CD14-positive monocyte (primary cell): ENCODE measurements at regions not wholly inside any gene's neighbourhood (a gene's known extent, or its start where the extent isn't known, plus 50 kb on each side); places are given as distances from the start of the nearest gene placed in this dataset.

Source experiments
- DNase-seq, 3 donors: peaks; one replicate each; pipeline ENCODE4 v3.0.0-alpha.2; 2011 to 2022
- H2AFZ ChIP-seq: 2 replicates; pipeline ENCODE4 v1.6.0; 2012; ENCODE audit warnings: mild to moderate bottlenecking, low read depth, low read length, inconsistent platforms; ENCODE audit not compliant: insufficient read depth, poor library complexity, severe bottlenecking
- H3K27ac ChIP-seq, 2 donors: 1 replicate in 1 of 2; 2 replicates in 1 of 2; pipeline ENCODE4 v1.5.1; 2012 to 2013; ENCODE audit warnings: low read length in 2 of 2, control low read depth in 1 of 2, inconsistent platforms in 1 of 2, low read depth in 1 of 2, mild to moderate bottlenecking in 1 of 2
- H3K27me3 ChIP-seq, 2 donors: one replicate each; pipeline versions ENCODE4 v1.6.0 to v1.6.1; 2011 to 2013; ENCODE audit warnings: low read length in 2 of 2; ENCODE audit not compliant: control insufficient read depth in 2 of 2, insufficient read depth in 2 of 2
- H3K36me3 ChIP-seq, 2 donors: replicated peaks in 1 of 2; 1 replicate in 1 of 2; 2 replicates in 1 of 2; pipeline versions ENCODE4 v1.5.1 to v1.6.1; 2012 to 2013; ENCODE audit warnings: low read length in 2 of 2, control low read depth in 1 of 2, inconsistent platforms in 1 of 2, mild to moderate bottlenecking in 1 of 2; ENCODE audit not compliant: insufficient read depth in 2 of 2, control insufficient read depth in 1 of 2
- H3K4me1 ChIP-seq, 2 donors: 1 replicate in 1 of 2; 2 replicates in 1 of 2; pipeline versions ENCODE4 v1.5.1 to v1.6.1; 2012 to 2013; ENCODE audit warnings: low read length in 2 of 2, control low read depth in 1 of 2, inconsistent platforms in 1 of 2, mild to moderate bottlenecking in 1 of 2, moderate library complexity in 1 of 2; ENCODE audit not compliant: insufficient read depth in 2 of 2, control insufficient read depth in 1 of 2
- H3K4me2 ChIP-seq: replicated peaks from 2 replicates; pipeline ENCODE3; 2012; ENCODE audit warnings: low read length, moderate library complexity, mild to moderate bottlenecking; ENCODE audit not compliant: poor library complexity, severe bottlenecking; ENCODE audit errors: extremely low read depth
- H3K4me3 ChIP-seq, 3 experiments: fragments of 200-600 bp in 1 of 3; sonication (generic) in 1 of 3; replicated peaks in 1 of 3; 1 replicate in 2 of 3; 2 replicates in 1 of 3; pipeline ENCODE4 v1.5.1; 2011 to 2013; ENCODE audit warnings: low read length in 3 of 3, mild to moderate bottlenecking in 3 of 3, control low read depth in 2 of 3, low read depth in 2 of 3, inconsistent platforms in 1 of 3, moderate library complexity in 1 of 3
- H3K79me2 ChIP-seq: 2 replicates; pipeline ENCODE4 v1.6.0; 2012; ENCODE audit warnings: mild to moderate bottlenecking, control low read depth, inconsistent platforms, low read length, moderate library complexity; ENCODE audit not compliant: insufficient read depth
- H3K9ac ChIP-seq: 2 replicates; pipeline ENCODE4 v1.6.0; 2017; ENCODE audit warnings: low read length, mild to moderate bottlenecking; ENCODE audit not compliant: insufficient read depth, poor library complexity, severe bottlenecking
- H3K9me3 ChIP-seq, 2 donors: replicated peaks in 1 of 2; 1 replicate in 1 of 2; 2 replicates in 1 of 2; pipeline versions ENCODE4 v1.5.1 to v1.6.1; 2012 to 2013; ENCODE audit warnings: low read length in 2 of 2, control low read depth in 1 of 2; ENCODE audit not compliant: control insufficient read depth in 1 of 2, insufficient read depth in 1 of 2
- H4K20me1 ChIP-seq: 2 replicates; pipeline ENCODE4 v1.6.0; 2012; ENCODE audit warnings: mild to moderate bottlenecking, low read length, control low read depth, moderate library complexity; ENCODE audit not compliant: insufficient read depth
- H3K27ac Mint-ChIP-seq, 7 donors: one replicate each; pipeline ENCODE4 v1.8.0; 2020; ENCODE audit warnings: mild to moderate bottlenecking in 7 of 7, mixed read lengths in 7 of 7, moderate library complexity in 6 of 7, inconsistent platforms in 2 of 7
- H3K27me3 Mint-ChIP-seq, 3 donors: one replicate each; pipeline ENCODE4 v1.8.0; 2021 to 2022; ENCODE audit warnings: low read depth in 3 of 3, mild to moderate bottlenecking in 3 of 3, mixed read lengths in 3 of 3, moderate library complexity in 3 of 3, inconsistent platforms in 1 of 3
- H3K36me3 Mint-ChIP-seq, 2 donors: one replicate each; pipeline ENCODE4 v1.8.0; 2020; ENCODE audit warnings: mixed read lengths in 2 of 2, inconsistent platforms in 1 of 2, mild to moderate bottlenecking in 1 of 2
- H3K4me1 Mint-ChIP-seq: one replicate; pipeline ENCODE4 v1.8.0; 2020; ENCODE audit warnings: mild to moderate bottlenecking, mixed read lengths
- H3K4me3 Mint-ChIP-seq, 2 donors: one replicate each; pipeline ENCODE4 v1.8.0; 2020; ENCODE audit warnings: mild to moderate bottlenecking in 2 of 2, mixed read lengths in 2 of 2, moderate library complexity in 1 of 2
- H3K9me3 Mint-ChIP-seq, 7 donors: one replicate each; pipeline ENCODE4 v1.8.0; 2020 to 2022; ENCODE audit warnings: mixed read lengths in 7 of 7, mild to moderate bottlenecking in 6 of 7, moderate library complexity in 6 of 7, inconsistent platforms in 2 of 7
- CTCF ChIP-seq: fragments of 200-600 bp; IDR thresholded peaks from one replicate; pipeline ENCODE4 v1.8.0; 2022; ENCODE audit warnings: antibody characterized with exemption, mild to moderate bottlenecking
- WGBS: methylation state at CpG from one replicate; pipeline ENCODE4 v1.1.5; 2013; ENCODE audit warnings: missing lambda C conversion rate; ENCODE audit not compliant: insufficient coverage; 5-methylcytosine and 5-hydroxymethylcytosine counted together
- intact Hi-C, 2 donors: fragments of 100-400 bp; cut with micrococcal nuclease; formaldehyde crosslinking; loops; one replicate each; pipeline versions ENCODE4 v1.15.0 to v1.15.1; 2023

DNA sequence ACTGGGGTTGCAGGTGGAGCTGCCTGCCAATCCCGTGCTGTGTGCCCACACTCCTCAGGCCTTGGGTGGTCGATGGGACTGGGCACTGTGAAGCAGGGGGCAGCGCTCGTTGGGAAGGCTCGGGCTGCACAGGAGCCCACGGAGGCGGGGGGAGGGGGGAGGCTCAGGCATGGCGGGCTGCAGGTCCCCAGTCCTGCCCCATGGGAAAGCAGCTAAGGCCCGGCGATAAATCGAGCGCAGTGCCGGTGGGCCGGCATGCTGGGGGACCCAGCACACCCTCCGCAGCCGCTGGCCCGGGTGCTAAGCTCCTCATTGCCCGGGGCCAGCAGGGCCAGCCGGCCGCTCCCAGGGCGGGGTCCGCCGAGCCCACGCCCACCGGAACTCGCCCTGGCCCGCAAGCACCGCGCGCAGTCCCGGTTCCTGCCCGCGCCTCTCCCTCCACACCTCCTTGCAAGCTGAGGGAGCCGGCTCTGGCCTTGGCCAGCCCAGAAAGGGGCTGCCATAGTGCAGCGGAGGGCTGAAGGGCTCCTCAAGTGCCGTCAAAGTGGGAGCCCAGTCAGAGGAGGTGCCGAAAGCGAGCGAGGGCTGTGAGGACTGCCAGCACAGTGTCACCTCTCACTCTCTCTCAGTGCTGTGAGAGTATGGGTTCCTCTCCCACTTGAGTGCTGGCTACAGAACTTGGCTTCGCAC lies 1210.6 kb upstream of the NXPH2 start:
- no peak overlapping the region for H3K4me3 ChIP-seq
- no peak for TF ChIP-seq CTCF
- H3K9me3 Mint-ChIP-seq: peaks cover 0 to 32% (median 12%) of the 10 kb centered on the region in 7 donors
- no peak overlapping the region for H3K27ac ChIP-seq
- H3K27ac Mint-ChIP-seq: no peak overlapping the region
- H3K4me1 Mint-ChIP-seq: no peaks in the 10 kb centered on the region
- H3K27me3 Mint-ChIP-seq: no peaks in the 10 kb centered on the region
- H3K4me2 ChIP-seq: no peak overlapping the region
- H3K9ac ChIP-seq: no peak overlapping the region
- intact Hi-C loops: no loop called here
- no peak overlapping the region for H3K4me3 Mint-ChIP-seq
- no peaks in the 10 kb centered on the region for H4K20me1 ChIP-seq
- DNase-seq: no peak
- H3K79me2 ChIP-seq: no peaks in the 10 kb centered on the region
- 93% methylated on average over 27 of the region's 40 CpGs for WGBS
- no peaks in the 10 kb centered on the region for H3K27me3 ChIP-seq
- no peaks in the 10 kb centered on the region for H3K4me1 ChIP-seq
- H3K36me3 ChIP-seq: no peaks in the 10 kb centered on the region
- no peak overlapping the region for H2AFZ ChIP-seq
- no peaks in the 10 kb centered on the region for H3K36me3 Mint-ChIP-seq
- H3K9me3 ChIP-seq: peaks cover 15 to 30% of the 10 kb centered on the region in 2 donors

DNA sequence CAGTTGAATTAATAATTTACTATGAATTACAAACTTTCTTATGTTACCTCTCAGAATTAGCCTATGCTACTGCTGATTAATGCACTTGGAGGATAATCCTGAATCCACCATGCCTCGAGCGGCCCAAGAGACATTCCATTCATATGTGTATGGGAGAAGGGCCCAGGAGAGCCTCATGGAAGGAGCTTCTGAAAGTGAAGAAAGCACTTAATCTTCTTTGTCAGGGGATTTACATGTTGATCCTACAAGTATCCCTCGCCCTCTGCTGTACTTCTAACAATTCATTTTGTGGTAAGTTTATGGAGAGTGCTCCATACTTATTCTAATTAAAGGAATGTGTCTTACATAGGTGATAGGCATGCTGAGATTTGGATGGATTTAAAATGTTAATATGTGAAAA lies 1189.1 kb upstream of the NXPH2 start:
- H3K4me3 Mint-ChIP-seq: no peak overlapping the region
- peaks cover 21% of the 10 kb centered on the region in 2 donors for H3K9me3 ChIP-seq
- H3K27ac ChIP-seq: no peak overlapping the region
- H2AFZ ChIP-seq: no peak overlapping the region
- no peak overlapping the region for H3K27ac Mint-ChIP-seq
- no peaks in the 10 kb centered on the region for H3K4me1 ChIP-seq
- DNase-seq: no peak
- no peaks in the 10 kb centered on the region for H3K4me1 Mint-ChIP-seq
- intact Hi-C loops: no loop called here
- no peaks in the 10 kb centered on the region for H3K36me3 ChIP-seq
- H3K36me3 Mint-ChIP-seq: no peaks in the 10 kb centered on the region
- H3K4me2 ChIP-seq: no peak overlapping the region
- no peaks in the 10 kb centered on the region for H4K20me1 ChIP-seq
- H3K27me3 ChIP-seq: no peaks in the 10 kb centered on the region
- WGBS: no CpG with 5 or more reads among the region's 3 CpGs
- no peak overlapping the region for H3K4me3 ChIP-seq
- no peak for TF ChIP-seq CTCF
- H3K9ac ChIP-seq: no peak overlapping the region
- H3K79me2 ChIP-seq: no peaks in the 10 kb centered on the region
- H3K27me3 Mint-ChIP-seq: peaks cover 0 to 2% (median 0%) of the 10 kb centered on the region in 3 donors
- H3K9me3 Mint-ChIP-seq: peaks cover 0 to 16% (median 5%) of the 10 kb centered on the region in 7 donors
